WTC11 (cell line): ENCODE measurements at regions not wholly inside any gene's neighbourhood (a gene's known extent, or its start where the extent isn't known, plus 50 kb on each side); places are given as distances from the start of the nearest gene placed in this dataset.

ENCODE experiments used
- ATAC-seq: fragments of 200-7000 bp; cut with Tn5 transposase; 2 replicates; pipeline ENCODE4 v1.10.0; 2021; ENCODE audit warnings: mild to moderate bottlenecking, moderate library complexity
- CTCF ChIA-PET: fragments of 300-600 bp; sonication (Branson Sonifier 250); formaldehyde crosslinking; loops from one replicate; lab custom pipeline; 2021; ENCODE audit warnings: antibody characterized with exemption; lab: Charles Lee
- POLR2A ChIA-PET: fragments of 350-600 bp; sonication (Branson Sonifier 250); formaldehyde crosslinking; loops from one replicate; lab custom pipeline; 2021; ENCODE audit warnings: antibody characterized with exemption; lab: Charles Lee
- DNase-seq: peaks from one replicate; pipeline ENCODE4 v3.0.0; 2021; ENCODE audit warnings: low spot score
- H3K27ac Mint-ChIP-seq: 2 replicates; pipeline ENCODE4 v1.8.0; 2021; ENCODE audit warnings: mixed read lengths
- H3K27me3 Mint-ChIP-seq: 2 replicates; pipeline ENCODE4 v1.8.0; 2021; ENCODE audit warnings: low read depth, mild to moderate bottlenecking, moderate library complexity, mixed read lengths
- H3K36me3 Mint-ChIP-seq: 2 replicates; pipeline ENCODE4 v1.8.0; 2021; ENCODE audit warnings: mixed read lengths
- H3K4me1 Mint-ChIP-seq: 2 replicates; pipeline ENCODE4 v1.8.0; 2022; ENCODE audit warnings: mixed read lengths
- H3K4me3 Mint-ChIP-seq: 2 replicates; pipeline ENCODE4 v1.8.0; 2021; ENCODE audit warnings: mild to moderate bottlenecking, moderate library complexity, mixed read lengths
- H3K9me3 Mint-ChIP-seq: 2 replicates; pipeline ENCODE4 v1.8.0; 2021; ENCODE audit warnings: mixed read lengths
- AFF4 ChIP-seq: sonication (generic); formaldehyde crosslinking; IDR thresholded peaks from 2 replicates; pipeline ENCODE4 v1.8.1; 2023; ENCODE audit warnings: mild to moderate bottlenecking, missing genetic modification reagents, borderline replicate concordance
- E2F5 ChIP-seq: sonication (generic); formaldehyde crosslinking; IDR thresholded peaks from 2 replicates; pipeline ENCODE4 v1.8.1; 2022; ENCODE audit warnings: mild to moderate bottlenecking, moderate library complexity, missing genetic modification reagents
- FOXK1 ChIP-seq: sonication (generic); formaldehyde crosslinking; IDR thresholded peaks from 2 replicates; pipeline ENCODE4 v1.8.0; 2022; ENCODE audit warnings: mild to moderate bottlenecking, moderate library complexity, missing genetic modification reagents
- FOXP1 ChIP-seq: sonication (generic); formaldehyde crosslinking; IDR thresholded peaks from 2 replicates; pipeline ENCODE4 v1.8.0; 2022; ENCODE audit warnings: missing genetic modification reagents, mild to moderate bottlenecking, moderate library complexity, borderline replicate concordance
- JAZF1 ChIP-seq: fragments of 250-450 bp; sonication (Bioruptor Pico); IDR thresholded peaks from 2 replicates; pipeline ENCODE4 v1.9.0; 2021; ENCODE audit warnings: moderate library complexity, mild to moderate bottlenecking, inconsistent platforms
- NFE2L1 ChIP-seq: sonication (generic); formaldehyde crosslinking; IDR thresholded peaks from 2 replicates; pipeline ENCODE4 v1.8.1; 2023; ENCODE audit warnings: missing genetic modification reagents
- NR3C1 ChIP-seq: sonication (generic); formaldehyde crosslinking; conservative IDR thresholded peaks from 2 replicates; pipeline ENCODE4 v1.8.1; 2023; ENCODE audit warnings: low read depth, mild to moderate bottlenecking, missing genetic modification reagents
- OVOL2 ChIP-seq: fragments of 250-450 bp; sonication (Bioruptor Pico); IDR thresholded peaks from 2 replicates; pipeline ENCODE4 v1.9.0; 2021; ENCODE audit warnings: mild to moderate bottlenecking, borderline replicate concordance
- TCF7 ChIP-seq: sonication (generic); formaldehyde crosslinking; IDR thresholded peaks from 2 replicates; pipeline ENCODE4 v1.8.0; 2022; ENCODE audit warnings: mild to moderate bottlenecking, low read depth, missing genetic modification reagents, moderate library complexity
- ZNF219 ChIP-seq: sonication (generic); formaldehyde crosslinking; IDR thresholded peaks from 2 replicates; pipeline ENCODE4 v1.8.0; 2023; ENCODE audit warnings: missing genetic modification reagents, mild to moderate bottlenecking, borderline replicate concordance
- ZNF396 ChIP-seq: fragments of 250-450 bp; sonication (Bioruptor Pico); IDR thresholded peaks from 2 replicates; pipeline ENCODE4 v1.8.0; 2021; ENCODE audit warnings: mild to moderate bottlenecking, moderate library complexity, borderline replicate concordance
- ZSCAN18 ChIP-seq: fragments of 250-450 bp; sonication (Bioruptor Pico); IDR thresholded peaks from 2 replicates; pipeline ENCODE4 v2.1.2; 2022; ENCODE audit warnings: mild to moderate bottlenecking, moderate library complexity
- TF ChIP-seq, protein P1 (sequence below): sonication (generic); formaldehyde crosslinking; IDR thresholded peaks from 2 replicates; pipeline ENCODE4 v1.8.1; 2022; ENCODE audit warnings: mild to moderate bottlenecking, missing genetic modification reagents, moderate library complexity, borderline replicate concordance
- TF ChIP-seq, protein P2 (sequence below): fragments of 250-450 bp; sonication (Bioruptor Pico); IDR thresholded peaks from 2 replicates; pipeline ENCODE4 v1.9.0; 2021; ENCODE audit warnings: mild to moderate bottlenecking
- TF ChIP-seq, protein P3 (sequence below): sonication (generic); formaldehyde crosslinking; IDR thresholded peaks from 2 replicates; pipeline ENCODE4 v1.8.1; 2023; ENCODE audit warnings: mild to moderate bottlenecking, moderate library complexity, missing genetic modification reagents
- TF ChIP-seq, protein P4 (sequence below): sonication (generic); formaldehyde crosslinking; IDR thresholded peaks from 2 replicates; pipeline ENCODE4 v1.8.0; 2022; ENCODE audit warnings: mild to moderate bottlenecking, missing genetic modification reagents
- TF ChIP-seq, protein P5 (sequence below): sonication (generic); formaldehyde crosslinking; IDR thresholded peaks from 2 replicates; pipeline ENCODE4 v1.8.0; 2022; ENCODE audit warnings: mild to moderate bottlenecking, missing genetic modification reagents

DNA sequence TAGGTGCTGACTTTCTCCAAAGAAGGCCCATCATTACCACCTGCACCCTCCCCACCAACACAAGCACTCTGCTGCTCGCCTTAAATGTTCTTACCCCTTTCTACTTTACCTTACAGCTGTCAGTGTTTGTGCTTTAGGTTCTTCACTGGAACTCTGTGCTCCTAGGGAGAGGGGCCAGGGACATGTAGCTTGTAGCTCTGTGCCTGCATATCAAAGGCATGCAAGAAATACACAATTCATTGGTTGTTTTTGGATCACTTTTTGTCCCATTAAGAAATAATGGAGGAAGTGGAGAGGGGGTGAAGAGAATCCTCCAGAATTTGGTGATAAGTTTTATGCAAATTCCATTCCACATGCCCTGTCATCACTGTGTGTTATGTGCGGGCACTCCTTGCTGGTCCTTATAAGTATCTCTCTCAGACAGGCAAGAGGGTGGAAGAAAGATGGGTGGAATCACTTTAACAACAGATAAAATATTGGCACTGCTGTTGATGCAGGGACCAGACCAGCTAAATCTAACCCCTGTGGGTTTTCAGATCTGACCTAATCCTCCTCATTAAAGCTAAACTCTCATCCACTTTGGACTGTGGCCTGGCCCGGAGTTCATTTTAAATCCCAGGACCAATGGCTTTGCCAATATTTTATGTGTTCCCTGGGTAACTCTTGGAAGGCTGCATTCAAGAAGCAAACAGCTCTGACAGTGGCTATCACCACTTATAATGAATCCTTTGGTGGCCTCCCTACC is 375.8 kb upstream of the NFE2L3 start:
- Mint-ChIP-seq H3K36me3 (no peaks in the 10 kb centered on the region), H3K27ac (no peak overlapping the region)
- TF ChIP-seq ZSCAN18 (CRISPR knock-in tag) (no peak), NR3C1 (CRISPR knock-in tag) (no peak), NFE2L1 (no peak), OVOL2 (CRISPR knock-in tag) (no peak), ZNF219 (CRISPR knock-in tag) (no peak), AFF4 (no peak), ZNF396 (no peak)
- TF ChIP-seq, protein P1, sequence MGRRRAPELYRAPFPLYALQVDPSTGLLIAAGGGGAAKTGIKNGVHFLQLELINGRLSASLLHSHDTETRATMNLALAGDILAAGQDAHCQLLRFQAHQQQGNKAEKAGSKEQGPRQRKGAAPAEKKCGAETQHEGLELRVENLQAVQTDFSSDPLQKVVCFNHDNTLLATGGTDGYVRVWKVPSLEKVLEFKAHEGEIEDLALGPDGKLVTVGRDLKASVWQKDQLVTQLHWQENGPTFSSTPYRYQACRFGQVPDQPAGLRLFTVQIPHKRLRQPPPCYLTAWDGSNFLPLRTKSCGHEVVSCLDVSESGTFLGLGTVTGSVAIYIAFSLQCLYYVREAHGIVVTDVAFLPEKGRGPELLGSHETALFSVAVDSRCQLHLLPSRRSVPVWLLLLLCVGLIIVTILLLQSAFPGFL = no peak
- TF ChIP-seq, protein P2, sequence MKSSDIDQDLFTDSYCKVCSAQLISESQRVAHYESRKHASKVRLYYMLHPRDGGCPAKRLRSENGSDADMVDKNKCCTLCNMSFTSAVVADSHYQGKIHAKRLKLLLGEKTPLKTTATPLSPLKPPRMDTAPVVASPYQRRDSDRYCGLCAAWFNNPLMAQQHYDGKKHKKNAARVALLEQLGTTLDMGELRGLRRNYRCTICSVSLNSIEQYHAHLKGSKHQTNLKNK (CRISPR knock-in tag) = no peak
- TF ChIP-seq, protein P3, sequence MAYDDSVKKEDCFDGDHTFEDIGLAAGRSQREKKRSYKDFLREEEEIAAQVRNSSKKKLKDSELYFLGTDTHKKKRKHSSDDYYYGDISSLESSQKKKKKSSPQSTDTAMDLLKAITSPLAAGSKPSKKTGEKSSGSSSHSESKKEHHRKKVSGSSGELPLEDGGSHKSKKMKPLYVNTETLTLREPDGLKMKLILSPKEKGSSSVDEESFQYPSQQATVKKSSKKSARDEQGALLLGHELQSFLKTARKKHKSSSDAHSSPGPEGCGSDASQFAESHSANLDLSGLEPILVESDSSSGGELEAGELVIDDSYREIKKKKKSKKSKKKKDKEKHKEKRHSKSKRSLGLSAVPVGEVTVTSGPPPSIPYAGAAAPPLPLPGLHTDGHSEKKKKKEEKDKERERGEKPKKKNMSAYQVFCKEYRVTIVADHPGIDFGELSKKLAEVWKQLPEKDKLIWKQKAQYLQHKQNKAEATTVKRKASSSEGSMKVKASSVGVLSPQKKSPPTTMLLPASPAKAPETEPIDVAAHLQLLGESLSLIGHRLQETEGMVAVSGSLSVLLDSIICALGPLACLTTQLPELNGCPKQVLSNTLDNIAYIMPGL (CRISPR knock-in tag) = no peak
- TF ChIP-seq, all 79 proteins: peak for 0
- no peak for ATAC-seq
- no peaks in the 10 kb centered on the region for H3K27me3 Mint-ChIP-seq
- ChIA-PET CTCF (no interaction called here), POLR2A (no interaction called here)
- DNase-seq = no peak
- H3K9me3 Mint-ChIP-seq = peaks cover 5% of the 10 kb centered on the region; the same call in 1 of the 2 replicates
- no peak overlapping the region for H3K4me3 Mint-ChIP-seq
- H3K4me1 Mint-ChIP-seq = peaks cover 8% of the 10 kb centered on the region

DNA sequence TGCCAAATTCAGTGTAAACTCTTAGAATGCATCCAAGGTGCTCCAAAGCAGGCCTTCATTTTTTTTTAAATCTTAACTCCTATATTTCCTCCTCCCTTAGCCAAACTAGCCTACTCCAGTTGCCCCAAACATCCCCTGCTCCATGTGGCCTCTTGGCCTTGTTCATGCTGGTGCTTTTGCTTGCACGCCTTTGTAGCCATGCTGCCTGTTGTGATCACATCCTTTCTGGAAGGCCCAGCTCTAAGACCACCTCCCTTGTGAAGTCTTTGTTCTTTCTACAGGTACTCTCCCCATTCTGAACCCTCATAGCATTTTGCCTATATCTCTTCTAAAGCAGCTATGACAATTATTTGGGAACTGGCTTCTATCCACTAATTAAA is 375.3 kb upstream of the NFE2L3 start:
- Mint-ChIP-seq H3K27me3 (no peaks in the 10 kb centered on the region), H3K4me3 (no peak overlapping the region), H3K27ac (no peak overlapping the region), H3K9me3 (peaks cover 8% of the 10 kb centered on the region; the same call in 1 of the 2 replicates), H3K4me1 (peaks cover 8% of the 10 kb centered on the region), H3K36me3 (no peaks in the 10 kb centered on the region)
- DNase-seq (no peak), ATAC-seq (no peak)
- CTCF ChIA-PET = no interaction called here
- POLR2A ChIA-PET = no interaction called here
- TF ChIP-seq, protein P2 (CRISPR knock-in tag) = no peak
- TF ChIP-seq E2F5 (CRISPR knock-in tag) = no peak
- TF ChIP-seq TCF7 (CRISPR knock-in tag) = no peak
- TF ChIP-seq JAZF1 = no peak
- TF ChIP-seq, protein P4, sequence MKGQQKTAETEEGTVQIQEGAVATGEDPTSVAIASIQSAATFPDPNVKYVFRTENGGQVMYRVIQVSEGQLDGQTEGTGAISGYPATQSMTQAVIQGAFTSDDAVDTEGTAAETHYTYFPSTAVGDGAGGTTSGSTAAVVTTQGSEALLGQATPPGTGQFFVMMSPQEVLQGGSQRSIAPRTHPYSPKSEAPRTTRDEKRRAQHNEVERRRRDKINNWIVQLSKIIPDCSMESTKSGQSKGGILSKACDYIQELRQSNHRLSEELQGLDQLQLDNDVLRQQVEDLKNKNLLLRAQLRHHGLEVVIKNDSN = no peak
- no peak for TF ChIP-seq FOXK1
- TF ChIP-seq ZSCAN18 (CRISPR knock-in tag) = no peak
- TF ChIP-seq OVOL2 (CRISPR knock-in tag) = no peak
- TF ChIP-seq, protein P5, sequence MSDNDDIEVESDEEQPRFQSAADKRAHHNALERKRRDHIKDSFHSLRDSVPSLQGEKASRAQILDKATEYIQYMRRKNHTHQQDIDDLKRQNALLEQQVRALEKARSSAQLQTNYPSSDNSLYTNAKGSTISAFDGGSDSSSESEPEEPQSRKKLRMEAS (CRISPR knock-in tag) = no peak
- no peak for TF ChIP-seq FOXP1
